Chondrocyte (in vitro differentiated cells): ENCODE measurements at regions not wholly inside any gene's neighbourhood (a gene's known extent, or its start where the extent isn't known, plus 50 kb on each side); places are given as distances from the start of the nearest gene placed in this dataset.

Experiments used
- DNase-seq: peaks from one replicate; pipeline ENCODE4 v3.0.0; 2021; ENCODE audit warnings: mixed read lengths, low spot score
- H3K27ac Mint-ChIP-seq: one replicate; pipeline ENCODE4 v1.8.0; 2021; ENCODE audit warnings: mild to moderate bottlenecking, moderate library complexity, mixed read lengths; ENCODE audit not compliant: unreplicated experiment
- H3K27me3 Mint-ChIP-seq: 2 replicates; pipeline ENCODE4 v1.8.0; 2021; ENCODE audit warnings: low read depth, mixed read lengths
- H3K36me3 Mint-ChIP-seq: 2 replicates; pipeline ENCODE4 v1.8.0; 2021; ENCODE audit warnings: low read depth, mixed read lengths
- H3K4me1 Mint-ChIP-seq: 2 replicates; pipeline ENCODE4 v1.8.0; 2021; ENCODE audit warnings: low read depth, mild to moderate bottlenecking, mixed read lengths
- H3K4me3 Mint-ChIP-seq: one replicate; pipeline ENCODE4 v1.8.0; 2021; ENCODE audit warnings: mild to moderate bottlenecking, moderate library complexity, mixed read lengths; ENCODE audit not compliant: unreplicated experiment
- H3K9me3 Mint-ChIP-seq: 2 replicates; pipeline ENCODE4 v1.8.0; 2021; ENCODE audit warnings: low read depth, mixed read lengths
- CTCF ChIP-seq: fragments of 200-600 bp; sonication (generic); IDR thresholded peaks from 2 replicates; pipeline ENCODE4 v1.5.0; 2021; ENCODE audit warnings: antibody characterized with exemption, mild to moderate bottlenecking, moderate library complexity

GRCh38 chr1:184911103-184911745 lies 63.1 kb downstream of the NIBAN1 start:
- no peak overlapping the region for H3K4me3 Mint-ChIP-seq
- H3K27ac Mint-ChIP-seq, result no peak overlapping the region
- TF ChIP-seq CTCF, result no peak
- no peak for DNase-seq
- H3K4me1 Mint-ChIP-seq, result peaks cover 41% of the 10 kb centered on the region
- no peaks in the 10 kb centered on the region for H3K36me3 Mint-ChIP-seq
- H3K27me3 Mint-ChIP-seq, result no peaks in the 10 kb centered on the region
- H3K9me3 Mint-ChIP-seq, result no peaks in the 10 kb centered on the region

- no peaks in the 10 kb centered on the region for H3K9me3 Mint-ChIP-seq
- H3K36me3 Mint-ChIP-seq, result no peaks in the 10 kb centered on the region
- no peak overlapping the region for H3K4me3 Mint-ChIP-seq
- DNase-seq, result no peak
- no peak overlapping the region for H3K27ac Mint-ChIP-seq
- TF ChIP-seq CTCF, result no peak
- H3K27me3 Mint-ChIP-seq, result no peaks in the 10 kb centered on the region
- peaks cover 42% of the 10 kb centered on the region for H3K4me1 Mint-ChIP-seq
Measured at GRCh38 chr1:184910691-184911091, 63.6 kb downstream of the NIBAN1 start.

- Mint-ChIP-seq H3K27ac (no peak overlapping the region), H3K4me1 (peaks cover 43% of the 10 kb centered on the region), H3K9me3 (no peaks in the 10 kb centered on the region), H3K36me3 (peaks cover 2% of the 10 kb centered on the region), H3K27me3 (no peaks in the 10 kb centered on the region), H3K4me3 (no peak overlapping the region)
- no peak for DNase-seq
- TF ChIP-seq CTCF, result no peak
Measured at GRCh38 chr1:184910005-184910404, 64.3 kb downstream of the NIBAN1 start.

GRCh38 chr1:184909019-184909418 lies 65.3 kb downstream of the NIBAN1 start:
- Mint-ChIP-seq H3K4me1 (peaks cover 41% of the 10 kb centered on the region), H3K27me3 (no peaks in the 10 kb centered on the region), H3K36me3 (peaks cover 2% of the 10 kb centered on the region), H3K4me3 (no peak overlapping the region), H3K9me3 (no peaks in the 10 kb centered on the region), H3K27ac (peak overlapping the region; percentile 83)
- no peak for DNase-seq
- no peak for TF ChIP-seq CTCF

GRCh38 chr1:184908506-184908905 lies 65.8 kb downstream of the NIBAN1 start:
- no peak for DNase-seq
- H3K36me3 Mint-ChIP-seq, result peaks cover 2% of the 10 kb centered on the region
- no peaks in the 10 kb centered on the region for H3K27me3 Mint-ChIP-seq
- peak overlapping the region; percentile 83 for H3K27ac Mint-ChIP-seq
- H3K4me3 Mint-ChIP-seq, result no peak overlapping the region
- H3K9me3 Mint-ChIP-seq, result no peaks in the 10 kb centered on the region
- H3K4me1 Mint-ChIP-seq, result peaks cover 39% of the 10 kb centered on the region
- TF ChIP-seq CTCF, result no peak
